ENCODE measurements at regions not wholly inside any gene's neighbourhood (a gene's known extent, or its start where the extent isn't known, plus 50 kb on each side); places are given as distances from the start of the nearest gene placed in this dataset.
A peak's percentile ranks its signal among the peaks of the same experiment; 100 is the strongest.

DNA sequence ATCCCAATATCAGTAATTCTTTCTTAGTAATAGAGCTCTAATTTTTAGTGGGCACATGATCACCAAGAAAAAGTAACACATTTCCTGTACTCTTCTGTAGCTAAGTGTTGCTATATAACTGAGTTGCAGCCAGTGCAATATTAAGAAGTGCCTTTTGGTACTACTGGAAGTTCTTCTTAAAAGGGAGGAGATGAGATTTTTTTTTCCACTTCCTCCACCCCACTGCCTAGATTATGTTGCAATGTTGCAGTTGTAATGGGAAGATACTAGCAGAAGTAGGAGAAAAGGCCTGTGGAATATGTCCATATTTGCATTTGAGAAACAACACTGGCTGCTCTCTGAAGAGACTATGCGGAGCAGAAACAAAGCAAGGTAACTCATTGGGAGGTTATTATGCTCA is 280.6 kb upstream of the ANO5 start:
- no peaks in the 10 kb centered on the region for H4K20me1 ChIP-seq (ENCODE audit: insufficient read depth, low read depth, low read length)
- no peak overlapping the region for H3K4me2 ChIP-seq (ENCODE audit: low read depth, low read length, poor library complexity, severe bottlenecking)
- no peak overlapping the region for H3K9ac ChIP-seq (ENCODE audit: low read length)
- no peak overlapping the region for H2AFZ ChIP-seq (ENCODE audit: low read length)
- H3K27ac ChIP-seq (ENCODE audit: low read length), result no peak overlapping the region
- no peaks in the 10 kb centered on the region for H3K4me1 ChIP-seq (ENCODE audit: low read length)
- H3K9me3 ChIP-seq (ENCODE audit: low read length), result peaks cover 4% of the 10 kb centered on the region
- H3K9me2 ChIP-seq (replicated peaks; ENCODE audit: insufficient read depth, low read length), result no peaks in the 10 kb centered on the region
- no peaks in the 10 kb centered on the region for H3K27me3 ChIP-seq (ENCODE audit: low read length)
- H3K36me3 ChIP-seq (ENCODE audit: insufficient read depth, low read length), result no peaks in the 10 kb centered on the region
- H3K4me3 ChIP-seq (ENCODE audit: low read length), result no peak overlapping the region
- H3K79me2 ChIP-seq (ENCODE audit: low read length), result no peaks in the 10 kb centered on the region
- no peak for DNase-seq

GRCh38 chr11:21921151-21921550 is 271.7 kb upstream of the ANO5 start:
- no peaks in the 10 kb centered on the region for H3K9me3 ChIP-seq (ENCODE audit: low read length)
- no peaks in the 10 kb centered on the region for H3K4me1 ChIP-seq (ENCODE audit: low read length)
- no peak overlapping the region for H3K4me2 ChIP-seq (ENCODE audit: low read depth, low read length, poor library complexity, severe bottlenecking)
- no peak overlapping the region for H3K9ac ChIP-seq (ENCODE audit: low read length)
- H3K36me3 ChIP-seq (ENCODE audit: insufficient read depth, low read length), result no peaks in the 10 kb centered on the region
- no peak overlapping the region for H3K27ac ChIP-seq (ENCODE audit: low read length)
- no peak for DNase-seq
- H2AFZ ChIP-seq (ENCODE audit: low read length), result no peak overlapping the region
- no peaks in the 10 kb centered on the region for H3K79me2 ChIP-seq (ENCODE audit: low read length)
- H3K4me3 ChIP-seq (ENCODE audit: low read length), result no peak overlapping the region
- no peaks in the 10 kb centered on the region for H4K20me1 ChIP-seq (ENCODE audit: insufficient read depth, low read depth, low read length)
- H3K27me3 ChIP-seq (ENCODE audit: low read length), result no peaks in the 10 kb centered on the region
- H3K9me2 ChIP-seq (replicated peaks; ENCODE audit: insufficient read depth, low read length), result no peaks in the 10 kb centered on the region

GRCh38 chr11:21924262-21924661 is 268.6 kb upstream of the ANO5 start:
- H2AFZ ChIP-seq (ENCODE audit: low read length), result no peak overlapping the region
- H3K9me2 ChIP-seq (replicated peaks; ENCODE audit: insufficient read depth, low read length), result no peaks in the 10 kb centered on the region
- H3K4me1 ChIP-seq (ENCODE audit: low read length), result no peaks in the 10 kb centered on the region
- no peaks in the 10 kb centered on the region for H3K27me3 ChIP-seq (ENCODE audit: low read length)
- H3K4me3 ChIP-seq (ENCODE audit: low read length), result no peak overlapping the region
- DNase-seq, result no peak
- no peak overlapping the region for H3K27ac ChIP-seq (ENCODE audit: low read length)
- H3K79me2 ChIP-seq (ENCODE audit: low read length), result no peaks in the 10 kb centered on the region
- H3K9ac ChIP-seq (ENCODE audit: low read length), result no peak overlapping the region
- no peaks in the 10 kb centered on the region for H3K9me3 ChIP-seq (ENCODE audit: low read length)
- H3K36me3 ChIP-seq (ENCODE audit: insufficient read depth, low read length), result no peaks in the 10 kb centered on the region
- no peaks in the 10 kb centered on the region for H4K20me1 ChIP-seq (ENCODE audit: insufficient read depth, low read depth, low read length)
- no peak overlapping the region for H3K4me2 ChIP-seq (ENCODE audit: low read depth, low read length, poor library complexity, severe bottlenecking)

DNA sequence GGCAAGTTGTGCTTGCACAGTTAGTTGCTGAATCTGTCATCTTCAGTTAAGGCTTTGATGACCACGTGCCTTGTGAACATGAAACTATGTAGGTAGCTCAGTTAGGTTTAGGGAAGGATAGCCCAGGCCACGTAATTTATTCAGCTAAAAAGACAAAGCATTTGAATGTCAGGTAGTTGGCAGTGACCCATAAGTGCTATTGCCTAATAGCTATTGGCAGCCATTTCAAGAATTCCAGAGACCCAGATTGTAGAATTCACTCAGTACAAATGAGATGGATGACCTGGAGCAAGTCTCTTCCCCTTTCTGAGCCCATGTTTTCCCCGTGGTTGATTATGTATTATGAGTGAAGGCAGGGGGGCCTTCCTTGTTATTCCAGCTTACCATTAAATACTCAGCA is 265.3 kb upstream of the ANO5 start:
- H3K4me2 ChIP-seq (ENCODE audit: low read depth, low read length, poor library complexity, severe bottlenecking), result no peak overlapping the region
- no peak overlapping the region for H2AFZ ChIP-seq (ENCODE audit: low read length)
- DNase-seq, result no peak
- no peak overlapping the region for H3K9ac ChIP-seq (ENCODE audit: low read length)
- H3K36me3 ChIP-seq (ENCODE audit: insufficient read depth, low read length), result no peaks in the 10 kb centered on the region
- H3K9me3 ChIP-seq (ENCODE audit: low read length), result no peaks in the 10 kb centered on the region
- H3K4me1 ChIP-seq (ENCODE audit: low read length), result no peaks in the 10 kb centered on the region
- H4K20me1 ChIP-seq (ENCODE audit: insufficient read depth, low read depth, low read length), result no peaks in the 10 kb centered on the region
- H3K27ac ChIP-seq (ENCODE audit: low read length), result no peak overlapping the region
- H3K4me3 ChIP-seq (ENCODE audit: low read length), result no peak overlapping the region
- no peaks in the 10 kb centered on the region for H3K27me3 ChIP-seq (ENCODE audit: low read length)
- no peaks in the 10 kb centered on the region for H3K79me2 ChIP-seq (ENCODE audit: low read length)
- H3K9me2 ChIP-seq (replicated peaks; ENCODE audit: insufficient read depth, low read length), result no peaks in the 10 kb centered on the region

DNA sequence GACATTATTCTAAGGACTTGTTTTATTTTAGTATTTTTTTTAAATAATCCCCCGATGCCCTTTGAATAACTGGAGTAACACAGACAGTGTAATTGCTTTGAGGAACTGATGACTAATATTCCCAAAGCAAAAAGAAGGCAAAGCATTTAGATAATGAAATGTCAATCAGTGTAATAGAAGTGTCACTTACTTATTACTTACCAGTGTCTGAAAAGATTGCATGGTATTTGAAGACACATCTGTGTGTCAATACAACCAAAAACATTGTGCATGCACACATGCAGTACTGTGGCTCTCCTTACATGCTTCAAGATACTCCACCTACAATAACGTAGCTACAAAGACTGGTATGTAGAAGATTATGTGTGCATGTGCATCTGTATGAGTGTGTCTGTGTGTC is 264.0 kb upstream of the ANO5 start:
- Histone ChIP-seq H3K4me2 (ENCODE audit: low read depth, low read length, poor library complexity, severe bottlenecking) (no peak overlapping the region), H3K27me3 (ENCODE audit: low read length) (no peaks in the 10 kb centered on the region), H3K4me3 (ENCODE audit: low read length) (no peak overlapping the region), H3K9me2 (replicated peaks; ENCODE audit: insufficient read depth, low read length) (no peaks in the 10 kb centered on the region), H3K79me2 (ENCODE audit: low read length) (no peaks in the 10 kb centered on the region), H3K36me3 (ENCODE audit: insufficient read depth, low read length) (no peaks in the 10 kb centered on the region), H3K27ac (ENCODE audit: low read length) (no peak overlapping the region), H2AFZ (ENCODE audit: low read length) (no peak overlapping the region), H3K9me3 (ENCODE audit: low read length) (no peaks in the 10 kb centered on the region), H4K20me1 (ENCODE audit: insufficient read depth, low read depth, low read length) (no peaks in the 10 kb centered on the region), H3K4me1 (ENCODE audit: low read length) (no peaks in the 10 kb centered on the region), H3K9ac (ENCODE audit: low read length) (no peak overlapping the region)
- DNase-seq, result no peak

DNA sequence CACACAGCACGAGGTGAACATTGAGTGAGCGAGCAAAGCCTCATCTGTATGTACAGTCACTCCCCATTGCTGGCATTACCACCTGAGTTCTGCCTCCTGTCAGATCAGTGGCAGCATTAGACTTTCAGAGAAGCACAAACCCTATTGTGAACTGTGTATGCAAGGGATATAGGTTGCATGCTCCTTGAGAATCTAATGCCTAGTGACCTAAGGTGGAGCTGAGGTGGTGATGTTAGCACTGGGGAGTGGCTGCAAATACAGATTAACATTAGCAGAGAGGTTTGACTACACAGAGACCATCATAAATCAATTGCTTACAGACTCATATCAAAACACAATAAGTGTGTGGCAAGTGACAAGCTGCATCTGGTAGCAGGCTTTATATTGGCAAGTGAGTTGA is 262.5 kb upstream of the ANO5 start:
- Histone ChIP-seq H3K27me3 (ENCODE audit: low read length) (peaks cover 4% of the 10 kb centered on the region; the same call in 1 of the 2 replicates), H4K20me1 (ENCODE audit: insufficient read depth, low read depth, low read length) (no peaks in the 10 kb centered on the region), H3K9me3 (ENCODE audit: low read length) (no peaks in the 10 kb centered on the region), H3K4me3 (ENCODE audit: low read length) (no peak overlapping the region), H3K36me3 (ENCODE audit: insufficient read depth, low read length) (no peaks in the 10 kb centered on the region), H3K9ac (ENCODE audit: low read length) (no peak overlapping the region), H3K27ac (ENCODE audit: low read length) (no peak overlapping the region), H3K79me2 (ENCODE audit: low read length) (no peaks in the 10 kb centered on the region), H3K4me1 (ENCODE audit: low read length) (no peaks in the 10 kb centered on the region), H2AFZ (ENCODE audit: low read length) (no peak overlapping the region), H3K4me2 (ENCODE audit: low read depth, low read length, poor library complexity, severe bottlenecking) (no peak overlapping the region), H3K9me2 (replicated peaks; ENCODE audit: insufficient read depth, low read length) (no peaks in the 10 kb centered on the region)
- no peak for DNase-seq

- Histone ChIP-seq H2AFZ (ENCODE audit: low read length) (no peak overlapping the region), H3K27ac (ENCODE audit: low read length) (no peak overlapping the region), H3K9me3 (ENCODE audit: low read length) (no peaks in the 10 kb centered on the region), H3K36me3 (ENCODE audit: insufficient read depth, low read length) (no peaks in the 10 kb centered on the region), H3K27me3 (ENCODE audit: low read length) (peaks cover 4% of the 10 kb centered on the region; the same call in 1 of the 2 replicates), H3K4me2 (ENCODE audit: low read depth, low read length, poor library complexity, severe bottlenecking) (no peak overlapping the region), H4K20me1 (ENCODE audit: insufficient read depth, low read depth, low read length) (no peaks in the 10 kb centered on the region), H3K4me1 (ENCODE audit: low read length) (no peaks in the 10 kb centered on the region), H3K9me2 (replicated peaks; ENCODE audit: insufficient read depth, low read length) (no peaks in the 10 kb centered on the region), H3K79me2 (ENCODE audit: low read length) (no peaks in the 10 kb centered on the region), H3K4me3 (ENCODE audit: low read length) (no peak overlapping the region), H3K9ac (ENCODE audit: low read length) (no peak overlapping the region)
- no peak for DNase-seq
These were observed 261.3 kb upstream of the ANO5 start for GRCh38 chr11:21931436-21932101.

DNA sequence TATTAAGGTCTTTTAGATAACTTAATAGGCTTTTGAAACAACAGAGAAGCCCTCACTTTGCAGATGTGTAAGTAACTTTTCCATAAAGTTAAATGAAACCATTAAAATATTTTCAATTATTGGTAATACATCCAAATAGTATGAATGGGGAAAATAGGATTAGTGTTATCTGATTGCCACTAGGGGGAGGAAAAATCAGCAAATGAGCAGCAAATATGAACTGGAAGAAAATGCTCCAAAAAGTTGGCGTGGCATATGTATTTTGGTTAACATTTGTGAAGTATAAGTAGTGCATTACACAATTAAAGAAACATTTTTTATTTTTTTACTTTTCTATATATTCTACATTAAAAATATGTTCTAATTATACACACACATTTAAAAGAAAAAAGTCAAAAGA is 259.8 kb upstream of the ANO5 start:
- Histone ChIP-seq H2AFZ (ENCODE audit: low read length) (no peak overlapping the region), H3K27me3 (ENCODE audit: low read length) (peaks cover 4% of the 10 kb centered on the region; the same call in 1 of the 2 replicates), H3K4me2 (ENCODE audit: low read depth, low read length, poor library complexity, severe bottlenecking) (no peak overlapping the region), H3K4me1 (ENCODE audit: low read length) (no peaks in the 10 kb centered on the region), H4K20me1 (ENCODE audit: insufficient read depth, low read depth, low read length) (no peaks in the 10 kb centered on the region), H3K9ac (ENCODE audit: low read length) (no peak overlapping the region), H3K36me3 (ENCODE audit: insufficient read depth, low read length) (no peaks in the 10 kb centered on the region), H3K9me3 (ENCODE audit: low read length) (no peaks in the 10 kb centered on the region), H3K9me2 (replicated peaks; ENCODE audit: insufficient read depth, low read length) (no peaks in the 10 kb centered on the region), H3K27ac (ENCODE audit: low read length) (no peak overlapping the region), H3K79me2 (ENCODE audit: low read length) (no peaks in the 10 kb centered on the region), H3K4me3 (ENCODE audit: low read length) (no peak overlapping the region)
- peak; percentile 49 for DNase-seq

DNA sequence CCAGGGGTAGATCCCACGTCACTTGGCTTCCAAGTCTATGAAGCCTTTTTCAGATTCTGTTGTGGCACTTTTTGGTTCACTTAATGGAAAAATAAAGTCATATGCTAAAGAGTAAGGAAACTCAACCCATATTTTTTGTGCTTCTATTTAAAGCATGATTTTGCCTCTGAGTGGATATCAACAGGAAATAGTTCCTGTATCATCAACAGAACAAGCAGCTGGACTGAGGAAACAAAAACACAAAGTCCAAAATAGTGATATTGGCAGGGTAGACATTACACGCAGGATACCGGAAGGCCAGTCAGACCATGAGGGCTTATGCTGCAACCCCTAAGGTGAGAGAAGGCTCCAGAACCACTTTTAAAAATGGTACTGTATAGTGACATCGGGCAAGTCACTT is 248.3 kb upstream of the ANO5 start:
- H3K27ac ChIP-seq (ENCODE audit: low read length), result no peak overlapping the region
- no peak for DNase-seq
- no peaks in the 10 kb centered on the region for H3K4me1 ChIP-seq (ENCODE audit: low read length)
- H3K4me2 ChIP-seq (ENCODE audit: low read depth, low read length, poor library complexity, severe bottlenecking), result no peak overlapping the region
- H3K36me3 ChIP-seq (ENCODE audit: insufficient read depth, low read length), result no peaks in the 10 kb centered on the region
- H3K79me2 ChIP-seq (ENCODE audit: low read length), result no peaks in the 10 kb centered on the region
- no peak overlapping the region for H3K9ac ChIP-seq (ENCODE audit: low read length)
- no peak overlapping the region for H2AFZ ChIP-seq (ENCODE audit: low read length)
- H3K9me3 ChIP-seq (ENCODE audit: low read length), result no peaks in the 10 kb centered on the region
- H3K9me2 ChIP-seq (replicated peaks; ENCODE audit: insufficient read depth, low read length), result no peaks in the 10 kb centered on the region
- H3K4me3 ChIP-seq (ENCODE audit: low read length), result no peak overlapping the region
- H4K20me1 ChIP-seq (ENCODE audit: insufficient read depth, low read depth, low read length), result no peaks in the 10 kb centered on the region
- H3K27me3 ChIP-seq (ENCODE audit: low read length), result no peaks in the 10 kb centered on the region

Data from Karpas-422 (cell line).